ENCODE measurements at regions not wholly inside any gene's neighbourhood (a gene's known extent, or its start where the extent isn't known, plus 50 kb on each side); places are given as distances from the start of the nearest gene placed in this dataset.
"Not testable (repeated sequence)": the region's sequence is repeated elsewhere in the genome, so short reads cannot be mapped to it uniquely, and the experiment has no call there.

GRCh38 chr14:85344171-85344570 lies 185.8 kb upstream of the FLRT2 start:
- H3K27ac ChIP-seq: no peak overlapping the region
- intact Hi-C loops (cut with DNase I): no loop called here
- H3K4me1 ChIP-seq: no peaks in the 10 kb centered on the region
- ATAC-seq (no peak), DNase-seq (no peak), FAIRE-seq (no peak)
- H3K4me3 ChIP-seq: no peak overlapping the region
- H3K36me3 ChIP-seq: no peaks in the 10 kb centered on the region
- TF ChIP-seq CTCF (IDR thresholded peaks at IDR 0.05): no peak
- WGBS, 2 donors: 76 to 89% methylated on average over 5 of the region's 5 CpGs
- no peaks in the 10 kb centered on the region for H3K27me3 ChIP-seq
- no peaks in the 10 kb centered on the region for H3K9me3 ChIP-seq

GRCh38 chr14:85344847-85345570 lies 184.9 kb upstream of the FLRT2 start:
- Histone ChIP-seq H3K27me3 (no peaks in the 10 kb centered on the region), H3K4me1 (peaks cover 0 to under 1% (median 0%) of the 10 kb centered on the region in 3 donors), H3K4me3 (no peak overlapping the region), H3K9me3 (no peaks in the 10 kb centered on the region), H3K27ac (no peak overlapping the region), H3K36me3 (no peaks in the 10 kb centered on the region)
- ATAC-seq: no peak
- no peak for TF ChIP-seq CTCF (IDR thresholded peaks at IDR 0.05)
- WGBS, 2 donors: 86 to 92% methylated on average over 6 of the region's 6 CpGs
- intact Hi-C loops (cut with DNase I): no loop called here
- FAIRE-seq: peak; percentile 68
- no peak for DNase-seq

- Histone ChIP-seq H3K27ac (no peak overlapping the region), H3K4me1 (peaks cover 0 to 9% (median 8%) of the 10 kb centered on the region in 3 donors), H3K27me3 (no peaks in the 10 kb centered on the region), H3K4me3 (no peak overlapping the region), H3K9me3 (no peaks in the 10 kb centered on the region), H3K36me3 (no peaks in the 10 kb centered on the region)
- DNase-seq: no peak
- ATAC-seq: peak in 2 of 4 donors; percentile 71 to 79
- TF ChIP-seq CTCF (IDR thresholded peaks at IDR 0.05): no peak
- intact Hi-C loops (cut with DNase I): no loop called here
- WGBS, 2 donors: 13 to 16% methylated on average over 3 of the region's 3 CpGs
- no peak for FAIRE-seq
Measured at GRCh38 chr14:85350667-85351066, 179.3 kb upstream of the FLRT2 start.

- ATAC-seq; H3K9me3 ChIP-seq; FAIRE-seq; H3K27me3 ChIP-seq; intact Hi-C loops (cut with DNase I); H3K36me3 ChIP-seq; H3K4me3 ChIP-seq; H3K27ac ChIP-seq: not testable (repeated sequence)
- H3K4me1 ChIP-seq: peaks cover 0 to 13% (median 8%) of the 10 kb centered on the region in 3 donors
- DNase-seq: peak in 5 of 6 donors; percentile 9 to 58 (median 24)
- 94 to 95% methylated on average over 21 to 26 of the region's 26 CpGs for WGBS, 2 donors
Measured at GRCh38 chr14:85352588-85352987, 177.4 kb upstream of the FLRT2 start.

GRCh38 chr14:85357120-85357519 lies 172.8 kb upstream of the FLRT2 start:
- no peaks in the 10 kb centered on the region for H3K27me3 ChIP-seq
- no peak overlapping the region for H3K27ac ChIP-seq
- no peaks in the 10 kb centered on the region for H3K9me3 ChIP-seq
- no peak for TF ChIP-seq CTCF (IDR thresholded peaks at IDR 0.05)
- FAIRE-seq: no peak
- intact Hi-C loops (cut with DNase I): no loop called here
- H3K36me3 ChIP-seq: no peaks in the 10 kb centered on the region
- ATAC-seq: no peak
- 60 to 67% methylated on average over 5 of the region's 5 CpGs for WGBS, 2 donors
- no peak for DNase-seq
- H3K4me3 ChIP-seq: no peak overlapping the region
- peaks cover 0 to 5% (median 0%) of the 10 kb centered on the region in 3 donors for H3K4me1 ChIP-seq
